ENCODE measurements at regions not wholly inside any gene's neighbourhood (a gene's known extent, or its start where the extent isn't known, plus 50 kb on each side); places are given as distances from the start of the nearest gene placed in this dataset.

DNA sequence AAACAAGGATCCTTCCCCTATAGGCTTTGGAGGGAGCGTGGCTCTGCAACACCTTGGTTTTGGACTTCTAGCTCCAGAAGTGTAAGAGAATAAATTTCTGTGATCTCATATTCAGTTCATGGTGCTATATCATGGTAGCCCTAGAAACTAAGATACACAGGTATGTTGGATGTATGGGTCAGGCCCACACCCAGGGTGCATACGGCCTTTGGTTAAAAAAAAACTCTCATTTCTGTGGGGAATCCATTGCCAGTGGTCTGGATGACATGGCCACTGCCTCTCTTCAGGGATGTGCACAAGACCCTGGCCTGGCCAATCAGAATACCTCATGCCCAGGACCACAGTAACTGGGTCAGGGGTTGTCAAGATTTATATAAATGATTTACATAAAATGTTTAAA lies 56.8 kb upstream of the CD34 start:
- no peak for DNase-seq (ENCODE audit: low spot score)
- Mint-ChIP-seq H3K4me1 (ENCODE audit: low read depth) (peaks cover 29% of the 10 kb centered on the region), H3K27me3 (ENCODE audit: low read depth) (peaks cover 3% of the 10 kb centered on the region), H3K36me3 (ENCODE audit: low read depth) (no peaks in the 10 kb centered on the region), H3K9me3 (ENCODE audit: low read depth) (no peaks in the 10 kb centered on the region), H3K27ac (ENCODE audit: unreplicated experiment) (no peak overlapping the region), H3K4me3 (ENCODE audit: unreplicated experiment) (no peak overlapping the region)
- TF ChIP-seq, protein P1, sequence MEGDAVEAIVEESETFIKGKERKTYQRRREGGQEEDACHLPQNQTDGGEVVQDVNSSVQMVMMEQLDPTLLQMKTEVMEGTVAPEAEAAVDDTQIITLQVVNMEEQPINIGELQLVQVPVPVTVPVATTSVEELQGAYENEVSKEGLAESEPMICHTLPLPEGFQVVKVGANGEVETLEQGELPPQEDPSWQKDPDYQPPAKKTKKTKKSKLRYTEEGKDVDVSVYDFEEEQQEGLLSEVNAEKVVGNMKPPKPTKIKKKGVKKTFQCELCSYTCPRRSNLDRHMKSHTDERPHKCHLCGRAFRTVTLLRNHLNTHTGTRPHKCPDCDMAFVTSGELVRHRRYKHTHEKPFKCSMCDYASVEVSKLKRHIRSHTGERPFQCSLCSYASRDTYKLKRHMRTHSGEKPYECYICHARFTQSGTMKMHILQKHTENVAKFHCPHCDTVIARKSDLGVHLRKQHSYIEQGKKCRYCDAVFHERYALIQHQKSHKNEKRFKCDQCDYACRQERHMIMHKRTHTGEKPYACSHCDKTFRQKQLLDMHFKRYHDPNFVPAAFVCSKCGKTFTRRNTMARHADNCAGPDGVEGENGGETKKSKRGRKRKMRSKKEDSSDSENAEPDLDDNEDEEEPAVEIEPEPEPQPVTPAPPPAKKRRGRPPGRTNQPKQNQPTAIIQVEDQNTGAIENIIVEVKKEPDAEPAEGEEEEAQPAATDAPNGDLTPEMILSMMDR (IDR thresholded peaks at IDR 0.05) = no peak

DNA sequence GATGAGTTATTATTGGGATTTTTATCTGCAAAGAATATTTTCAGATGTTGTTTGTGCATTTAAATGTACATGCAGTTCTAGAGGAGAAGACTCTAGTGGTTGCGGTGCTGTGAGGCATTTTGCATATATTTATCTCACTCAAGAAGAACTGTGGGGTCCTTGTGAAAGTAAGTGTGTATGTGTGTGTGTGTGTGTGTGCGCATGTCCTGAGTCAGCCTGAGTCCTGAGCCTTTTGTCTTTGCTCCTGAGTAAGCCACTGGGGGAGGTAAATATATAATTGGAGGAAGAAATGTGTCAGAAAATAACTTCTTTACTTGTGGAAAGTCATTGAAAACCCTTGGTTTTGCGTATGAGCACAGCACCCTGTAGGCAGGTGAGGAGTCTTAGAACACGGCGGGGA lies 55.6 kb upstream of the CD34 start:
- TF ChIP-seq, protein P1 (IDR thresholded peaks at IDR 0.05) = no peak
- DNase-seq (ENCODE audit: low spot score) = no peak
- Mint-ChIP-seq H3K27me3 (ENCODE audit: low read depth) (no peaks in the 10 kb centered on the region), H3K36me3 (ENCODE audit: low read depth) (no peaks in the 10 kb centered on the region), H3K4me3 (ENCODE audit: unreplicated experiment) (no peak overlapping the region), H3K9me3 (ENCODE audit: low read depth) (no peaks in the 10 kb centered on the region), H3K27ac (ENCODE audit: unreplicated experiment) (no peak overlapping the region), H3K4me1 (ENCODE audit: low read depth) (peaks cover 33% of the 10 kb centered on the region)

DNA sequence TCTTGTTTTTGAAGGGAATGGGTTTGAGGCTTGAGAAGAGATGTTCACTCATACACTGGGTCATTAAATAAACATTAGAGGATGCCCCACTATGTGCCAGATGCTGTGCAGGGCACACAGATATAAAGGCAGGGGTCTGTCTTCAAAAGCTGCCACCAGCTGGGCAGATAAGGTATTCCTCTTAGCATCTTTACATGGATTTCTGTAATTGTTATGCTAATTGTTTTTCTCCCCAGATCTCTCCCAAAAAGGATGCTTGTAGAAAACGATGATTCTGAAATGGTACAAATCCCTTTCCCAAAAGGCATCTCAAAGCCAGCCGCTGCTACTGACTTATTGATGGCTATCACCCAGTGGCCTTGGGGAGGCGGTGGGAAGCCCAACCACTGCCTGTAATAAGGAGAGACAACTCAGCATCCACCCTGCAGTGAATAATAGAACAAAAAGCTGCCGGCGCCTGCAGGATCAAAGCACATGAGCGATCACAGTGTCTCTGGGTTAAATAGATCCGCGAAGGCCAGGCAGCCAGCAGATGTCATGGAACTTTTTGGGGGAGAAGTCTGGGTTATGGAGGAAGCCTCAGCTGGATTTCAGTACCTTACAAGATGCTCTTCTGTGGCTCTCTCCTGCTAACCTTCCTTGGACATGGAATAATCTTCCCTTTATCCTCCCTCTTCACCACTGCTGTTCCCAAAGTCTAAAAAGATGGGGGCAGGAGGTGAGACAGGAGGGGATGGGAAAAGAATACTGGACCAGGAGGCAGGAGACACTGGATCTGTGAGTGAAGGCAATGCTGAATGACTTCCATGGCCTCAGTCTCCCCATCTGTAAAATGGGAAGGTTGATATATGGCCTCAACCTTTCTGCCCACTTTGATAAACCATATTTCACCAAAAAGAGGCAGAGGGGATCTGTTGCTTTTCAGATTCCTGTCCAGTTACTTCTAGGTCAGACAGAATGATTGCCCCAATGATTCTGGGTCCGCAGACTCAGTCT lies 54.8 kb upstream of the CD34 start:
- Mint-ChIP-seq H3K36me3 (ENCODE audit: low read depth) (no peaks in the 10 kb centered on the region), H3K27ac (ENCODE audit: unreplicated experiment) (no peak overlapping the region), H3K27me3 (ENCODE audit: low read depth) (no peaks in the 10 kb centered on the region), H3K9me3 (ENCODE audit: low read depth) (no peaks in the 10 kb centered on the region), H3K4me3 (ENCODE audit: unreplicated experiment) (no peak overlapping the region), H3K4me1 (ENCODE audit: low read depth) (peaks cover 30% of the 10 kb centered on the region)
- TF ChIP-seq, protein P1 (IDR thresholded peaks at IDR 0.05) = peak; percentile 24
- DNase-seq (ENCODE audit: low spot score) = no peak

DNA sequence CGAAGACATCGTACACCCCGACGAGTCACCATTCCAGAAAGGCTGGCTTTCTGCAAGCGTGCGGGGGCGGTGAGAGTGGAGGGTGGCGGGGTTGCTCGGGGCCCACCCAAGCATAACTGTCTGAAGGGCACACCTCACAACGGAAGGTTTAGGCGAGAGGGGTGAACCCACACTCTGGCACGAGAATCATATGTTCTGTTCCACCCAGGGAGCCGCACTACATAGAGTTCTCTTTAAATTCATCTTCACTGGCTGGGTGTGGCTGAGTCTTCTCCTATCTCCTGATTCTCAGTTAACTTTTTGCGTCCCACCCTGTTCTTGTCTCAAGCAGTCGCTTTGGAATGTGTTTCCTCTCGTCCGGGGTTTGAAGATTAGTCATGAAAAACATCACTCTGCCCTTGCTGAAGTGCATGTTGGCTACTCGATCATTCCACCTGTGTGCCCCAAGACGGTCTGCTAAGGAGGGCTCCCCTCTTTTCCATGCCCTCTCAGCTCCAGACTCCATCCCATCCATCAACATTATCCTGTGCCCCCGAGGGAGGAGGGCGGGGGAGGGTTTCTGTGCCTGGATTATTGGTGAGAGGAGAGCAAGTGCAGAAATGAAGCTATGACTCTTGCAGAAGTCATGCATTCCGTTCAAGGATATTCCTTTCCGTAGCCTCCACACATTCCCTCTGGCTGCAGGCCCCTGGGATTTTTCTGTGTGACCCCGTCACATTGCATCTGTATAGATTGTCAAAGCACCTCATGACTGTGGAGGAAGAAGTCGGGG lies 53.5 kb upstream of the CD34 start:
- Mint-ChIP-seq H3K27ac (ENCODE audit: unreplicated experiment) (peak overlapping the region; percentile 86), H3K4me1 (ENCODE audit: low read depth) (peaks cover 24% of the 10 kb centered on the region), H3K36me3 (ENCODE audit: low read depth) (no peaks in the 10 kb centered on the region), H3K4me3 (ENCODE audit: unreplicated experiment) (peak overlapping the region; percentile 38), H3K27me3 (ENCODE audit: low read depth) (no peaks in the 10 kb centered on the region), H3K9me3 (ENCODE audit: low read depth) (no peaks in the 10 kb centered on the region)
- DNase-seq (ENCODE audit: low spot score) = no peak
- TF ChIP-seq, protein P1 (IDR thresholded peaks at IDR 0.05) = no peak
